Coronary artery (tissue), 2 donors: ENCODE measurements at regions not wholly inside any gene's neighbourhood (a gene's known extent, or its start where the extent isn't known, plus 50 kb on each side); places are given as distances from the start of the nearest gene placed in this dataset.
"Not testable (repeated sequence)": the region's sequence is repeated elsewhere in the genome, so short reads cannot be mapped to it uniquely, and the experiment has no call there.

Source experiments
- DNase-seq: peaks from one replicate; pipeline ENCODE4 v3.0.0-alpha.2; 2017; ENCODE audit warnings: low spot score
- H3K27ac ChIP-seq, 2 donors: fragments of 200-600 bp; sonication (generic); one replicate each; pipeline ENCODE4 v1.5.1; 2016 to 2019
- H3K4me3 ChIP-seq: fragments of 200-600 bp; sonication (generic); 2 replicates; pipeline ENCODE4 v1.5.1; 2016; ENCODE audit warnings: mild to moderate bottlenecking, moderate library complexity
- TF ChIP-seq, protein P1 (sequence below): fragments of 200-600 bp; sonication (generic); IDR thresholded peaks from one replicate; pipeline ENCODE4 v1.5.1; 2019; ENCODE audit warnings: antibody characterized with exemption

GRCh38 chrX:3415011-3415410 is 68.6 kb upstream of the MXRA5 start:
- DNase-seq = no peak
- no peak overlapping the region for H3K4me3 ChIP-seq
- TF ChIP-seq, protein P1, sequence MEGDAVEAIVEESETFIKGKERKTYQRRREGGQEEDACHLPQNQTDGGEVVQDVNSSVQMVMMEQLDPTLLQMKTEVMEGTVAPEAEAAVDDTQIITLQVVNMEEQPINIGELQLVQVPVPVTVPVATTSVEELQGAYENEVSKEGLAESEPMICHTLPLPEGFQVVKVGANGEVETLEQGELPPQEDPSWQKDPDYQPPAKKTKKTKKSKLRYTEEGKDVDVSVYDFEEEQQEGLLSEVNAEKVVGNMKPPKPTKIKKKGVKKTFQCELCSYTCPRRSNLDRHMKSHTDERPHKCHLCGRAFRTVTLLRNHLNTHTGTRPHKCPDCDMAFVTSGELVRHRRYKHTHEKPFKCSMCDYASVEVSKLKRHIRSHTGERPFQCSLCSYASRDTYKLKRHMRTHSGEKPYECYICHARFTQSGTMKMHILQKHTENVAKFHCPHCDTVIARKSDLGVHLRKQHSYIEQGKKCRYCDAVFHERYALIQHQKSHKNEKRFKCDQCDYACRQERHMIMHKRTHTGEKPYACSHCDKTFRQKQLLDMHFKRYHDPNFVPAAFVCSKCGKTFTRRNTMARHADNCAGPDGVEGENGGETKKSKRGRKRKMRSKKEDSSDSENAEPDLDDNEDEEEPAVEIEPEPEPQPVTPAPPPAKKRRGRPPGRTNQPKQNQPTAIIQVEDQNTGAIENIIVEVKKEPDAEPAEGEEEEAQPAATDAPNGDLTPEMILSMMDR = no peak
- no peak overlapping the region for H3K27ac ChIP-seq

GRCh38 chrX:3411626-3412025 is 65.2 kb upstream of the MXRA5 start:
- not testable (repeated sequence) for DNase-seq, H3K27ac ChIP-seq, H3K4me3 ChIP-seq

- not testable (repeated sequence) for H3K27ac ChIP-seq, DNase-seq, H3K4me3 ChIP-seq
Observed at GRCh38 chrX:3409936-3410335, 63.5 kb upstream of the MXRA5 start.

GRCh38 chrX:3407781-3408180 is 61.3 kb upstream of the MXRA5 start:
- H3K27ac ChIP-seq = no peak overlapping the region
- TF ChIP-seq, protein P1 = no peak
- H3K4me3 ChIP-seq = no peak overlapping the region
- DNase-seq = no peak

- H3K27ac ChIP-seq = no peak overlapping the region
- H3K4me3 ChIP-seq = no peak overlapping the region
- DNase-seq = no peak
- TF ChIP-seq, protein P1 = no peak
Observed at GRCh38 chrX:3407121-3407520, 60.7 kb upstream of the MXRA5 start.

DNA sequence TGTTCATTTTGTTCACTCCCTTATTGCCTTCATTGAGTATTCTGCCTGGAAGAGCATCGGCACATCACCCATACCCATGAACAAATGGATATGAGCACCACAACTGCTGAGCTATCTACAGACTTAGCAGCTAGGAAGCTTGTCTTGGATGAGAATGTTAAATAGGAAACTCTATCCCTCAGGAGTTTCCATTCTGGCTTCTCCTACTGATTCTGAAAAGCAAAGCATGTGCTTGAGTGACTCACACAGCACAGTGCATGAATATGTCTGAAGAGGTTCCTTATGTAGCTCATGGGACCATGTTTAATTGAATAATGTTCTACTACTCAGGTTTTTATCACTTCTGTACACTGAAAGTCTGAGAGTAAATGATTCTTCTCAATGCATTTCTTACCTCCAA is 57.3 kb upstream of the MXRA5 start:
- Histone ChIP-seq H3K27ac (no peak overlapping the region), H3K4me3 (no peak overlapping the region)
- DNase-seq = no peak
- TF ChIP-seq, protein P1 = no peak
